HEK293T (cell line): ENCODE measurements at regions not wholly inside any gene's neighbourhood (a gene's known extent, or its start where the extent isn't known, plus 50 kb on each side); places are given as distances from the start of the nearest gene placed in this dataset.

ENCODE experiments used
- CTCF ChIA-PET: fragments of 350-600 bp; formaldehyde crosslinking; extraction: SDS; loops from one replicate; lab custom pipeline; 2021; ENCODE audit warnings: antibody characterized with exemption, inconsistent platforms; lab: Yijun Ruan, JAX
- POLR2A ChIA-PET: fragments of 350-600 bp; formaldehyde crosslinking; extraction: SDS; loops from one replicate; lab custom pipeline; 2020; ENCODE audit warnings: antibody characterized with exemption, inconsistent platforms; lab: Yijun Ruan, JAX
- DNase-seq: peaks from one replicate; pipeline ENCODE4 v3.0.0; 2012; ENCODE audit warnings: mixed read lengths; ENCODE audit errors: extremely low spot score
- ARNT ChIP-seq: fragments of 450-650 bp; IDR thresholded peaks from 2 replicates; pipeline ENCODE4 v1.6.1; 2017; ENCODE audit warnings: mild to moderate bottlenecking
- BHLHE40 ChIP-seq: fragments of 450-650 bp; IDR thresholded peaks from 2 replicates; pipeline ENCODE4 v1.6.1; 2016; ENCODE audit warnings: mild to moderate bottlenecking, moderate library complexity, borderline replicate concordance
- CTBP1 ChIP-seq: fragments of 450-650 bp; IDR thresholded peaks from 2 replicates; pipeline ENCODE4 v1.6.1; 2016; ENCODE audit warnings: borderline replicate concordance
- ELF4 ChIP-seq: fragments of 450-650 bp; IDR thresholded peaks from 2 replicates; pipeline ENCODE4 v1.6.1; 2017; ENCODE audit warnings: antibody characterized with exemption
- FOXA1 ChIP-seq: fragments of 450-650 bp; IDR thresholded peaks from 2 replicates; pipeline ENCODE4 v1.6.1; 2016; ENCODE audit warnings: mild to moderate bottlenecking
- FOXK2 ChIP-seq: fragments of 450-650 bp; IDR thresholded peaks from 2 replicates; pipeline ENCODE4 v1.6.1; 2016; ENCODE audit warnings: mild to moderate bottlenecking
- FOXM1 ChIP-seq: fragments of 450-650 bp; IDR thresholded peaks from 2 replicates; pipeline ENCODE4 v1.6.1; 2017; ENCODE audit warnings: mild to moderate bottlenecking, borderline replicate concordance
- HDGF ChIP-seq: fragments of 450-650 bp; IDR thresholded peaks from 2 replicates; pipeline ENCODE4 v1.6.1; 2017; ENCODE audit warnings: antibody characterized with exemption, borderline replicate concordance
- L3MBTL2 ChIP-seq: fragments of 450-650 bp; conservative IDR thresholded peaks from 2 replicates; pipeline ENCODE4 v1.6.1; 2016; ENCODE audit warnings: mild to moderate bottlenecking
- LEF1 ChIP-seq: fragments of 450-650 bp; IDR thresholded peaks from 2 replicates; pipeline ENCODE4 v1.6.1; 2017; ENCODE audit warnings: mild to moderate bottlenecking, borderline replicate concordance
- NFRKB ChIP-seq: fragments of 450-650 bp; IDR thresholded peaks from 2 replicates; pipeline ENCODE4 v1.6.1; 2016; ENCODE audit warnings: mild to moderate bottlenecking, moderate library complexity
- PKNOX1 ChIP-seq: fragments of 450-650 bp; IDR thresholded peaks from 2 replicates; pipeline ENCODE4 v1.6.1; 2016
- SP1 ChIP-seq: fragments of 450-650 bp; IDR thresholded peaks from 2 replicates; pipeline ENCODE4 v1.6.1; 2017
- SUZ12 ChIP-seq: fragments of 450-650 bp; IDR thresholded peaks from 2 replicates; pipeline ENCODE4 v1.6.1; 2016; ENCODE audit warnings: mild to moderate bottlenecking
- TARDBP ChIP-seq: fragments of 450-650 bp; IDR thresholded peaks from 2 replicates; pipeline ENCODE4 v1.6.1; 2016
- ZNF384 ChIP-seq: fragments of 450-650 bp; IDR thresholded peaks from 2 replicates; pipeline ENCODE4 v1.6.1; 2016

- ChIA-PET CTCF (no interaction called here), POLR2A (no interaction called here)
- no peak for DNase-seq
- no peak for TF ChIP-seq CTBP1
- no peak for TF ChIP-seq PKNOX1
- TF ChIP-seq SP1 = no peak
- TF ChIP-seq L3MBTL2 = no peak
- TF ChIP-seq FOXK2 = no peak
- TF ChIP-seq FOXM1 = no peak
- TF ChIP-seq ELF4 = no peak
- TF ChIP-seq HDGF = no peak
- TF ChIP-seq SUZ12 = no peak
- no peak for TF ChIP-seq TARDBP
- TF ChIP-seq BHLHE40 = no peak
- TF ChIP-seq FOXA1 = no peak
- no peak for TF ChIP-seq LEF1
- TF ChIP-seq NFRKB = no peak
- no peak for TF ChIP-seq ARNT
- TF ChIP-seq ZNF384 = no peak
Measured at GRCh38 chr4:77493120-77493752, 112.4 kb upstream of the CXCL13 start.

- DNase-seq = no peak
- CTCF ChIA-PET = interaction anchor here (0.6 kb wide), 1 partner anchor 18 kb away, joined by 3 read pairs; no protein-coding TSS in a partner anchor
- no peak for TF ChIP-seq SUZ12
- POLR2A ChIA-PET = no interaction called here
Measured at GRCh38 chr4:77493829-77494551, 111.6 kb upstream of the CXCL13 start.

- DNase-seq = no peak
- TF ChIP-seq ZNF384 (no peak), L3MBTL2 (no peak), SP1 (no peak), LEF1 (no peak), CTBP1 (no peak), FOXA1 (no peak), BHLHE40 (no peak), ELF4 (no peak), FOXK2 (no peak), SUZ12 (no peak), NFRKB (no peak), TARDBP (no peak)
- ChIA-PET POLR2A (no interaction called here), CTCF (no interaction called here)
Measured at GRCh38 chr4:77496457-77496856, 109.2 kb upstream of the CXCL13 start.

GRCh38 chr4:77500801-77501200 lies 104.8 kb upstream of the CXCL13 start:
- TF ChIP-seq SP1 = no peak
- no peak for TF ChIP-seq ARNT
- no peak for TF ChIP-seq FOXK2
- TF ChIP-seq TARDBP = no peak
- no peak for TF ChIP-seq HDGF
- TF ChIP-seq ELF4 = no peak
- TF ChIP-seq LEF1 = no peak
- no peak for TF ChIP-seq ZNF384
- TF ChIP-seq SUZ12 = no peak
- no peak for TF ChIP-seq FOXM1
- ChIA-PET CTCF (no interaction called here), POLR2A (no interaction called here)
- DNase-seq = no peak

- POLR2A ChIA-PET = no interaction called here
- no peak for DNase-seq
- CTCF ChIA-PET = no interaction called here
- TF ChIP-seq FOXA1 = no peak
- TF ChIP-seq CTBP1 = no peak
Measured at GRCh38 chr4:77501240-77501639, 104.4 kb upstream of the CXCL13 start.

GRCh38 chr4:77501851-77502250 lies 103.8 kb upstream of the CXCL13 start:
- no peak for DNase-seq
- no peak for TF ChIP-seq L3MBTL2
- TF ChIP-seq FOXM1 = no peak
- TF ChIP-seq PKNOX1 = no peak
- no peak for TF ChIP-seq TARDBP
- no peak for TF ChIP-seq BHLHE40
- TF ChIP-seq SP1 = no peak
- no peak for TF ChIP-seq LEF1
- TF ChIP-seq FOXK2 = no peak
- no peak for TF ChIP-seq SUZ12
- no peak for TF ChIP-seq ELF4
- TF ChIP-seq ZNF384 = no peak
- no peak for TF ChIP-seq FOXA1
- TF ChIP-seq CTBP1 = no peak
- no peak for TF ChIP-seq NFRKB
- no peak for TF ChIP-seq HDGF
- ChIA-PET CTCF (no interaction called here), POLR2A (no interaction called here)

GRCh38 chr4:77504407-77504806 lies 101.2 kb upstream of the CXCL13 start:
- ChIA-PET POLR2A (no interaction called here), CTCF (no interaction called here)
- no peak for DNase-seq
- TF ChIP-seq BHLHE40 = no peak
- no peak for TF ChIP-seq FOXM1
- no peak for TF ChIP-seq SUZ12
- no peak for TF ChIP-seq FOXK2
- no peak for TF ChIP-seq ZNF384
- TF ChIP-seq ARNT = no peak
- no peak for TF ChIP-seq ELF4
- TF ChIP-seq TARDBP = no peak
- no peak for TF ChIP-seq CTBP1
- TF ChIP-seq L3MBTL2 = no peak
- no peak for TF ChIP-seq PKNOX1
- no peak for TF ChIP-seq FOXA1
- no peak for TF ChIP-seq SP1
- TF ChIP-seq NFRKB = no peak
- no peak for TF ChIP-seq HDGF
- no peak for TF ChIP-seq LEF1
